SW 1271 (cell line): ENCODE measurements at regions not wholly inside any gene's neighbourhood (a gene's known extent, or its start where the extent isn't known, plus 50 kb on each side); places are given as distances from the start of the nearest gene placed in this dataset.
"Not testable (repeated sequence)": the region's sequence is repeated elsewhere in the genome, so short reads cannot be mapped to it uniquely, and the experiment has no call there.

Source experiments
- DNase-seq, 2 experiments: peaks; one replicate each; lab custom pipeline; 2025; lab: John Stamatoyannopoulos, UW

DNA sequence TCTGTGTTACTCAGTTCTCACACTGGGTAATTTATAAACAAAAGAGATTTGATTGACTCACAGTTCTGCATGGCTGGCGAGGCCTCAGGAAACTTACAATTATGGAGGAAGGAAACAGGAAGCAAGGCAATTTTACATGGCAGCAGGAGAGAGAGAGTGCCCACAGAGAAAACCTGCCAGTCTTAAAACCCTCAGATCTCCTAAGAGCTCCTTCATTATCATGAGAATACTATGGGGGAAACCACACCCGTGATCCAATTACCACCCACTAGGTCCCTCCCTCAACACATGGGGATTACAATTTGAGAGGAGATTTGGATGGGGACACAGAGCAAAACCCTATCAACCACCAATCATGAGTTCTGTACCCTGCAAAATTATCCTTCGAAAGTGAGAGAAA lies 1180.8 kb downstream of the JRKL start:
- DNase-seq: no peak

DNA sequence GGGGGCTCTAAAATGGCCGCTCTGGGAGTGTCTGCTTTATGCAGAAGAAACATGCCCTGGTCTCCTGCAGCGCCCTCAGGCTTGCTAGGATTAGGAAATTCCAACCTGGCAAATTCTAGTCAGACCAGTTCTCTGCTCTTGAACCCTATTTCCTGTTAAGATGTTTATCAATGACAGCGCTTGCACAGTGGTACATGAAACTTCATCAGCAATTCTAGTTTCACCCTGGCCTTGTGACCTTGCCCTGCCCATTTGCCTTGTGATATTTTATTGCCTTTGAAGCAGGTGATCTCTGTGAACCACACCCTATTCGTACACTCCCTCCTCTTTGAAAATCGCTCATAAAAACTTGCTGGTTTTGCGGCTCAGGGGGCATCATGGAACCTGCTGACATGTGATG lies 1184.0 kb downstream of the JRKL start:
- not testable (repeated sequence) for DNase-seq

DNA sequence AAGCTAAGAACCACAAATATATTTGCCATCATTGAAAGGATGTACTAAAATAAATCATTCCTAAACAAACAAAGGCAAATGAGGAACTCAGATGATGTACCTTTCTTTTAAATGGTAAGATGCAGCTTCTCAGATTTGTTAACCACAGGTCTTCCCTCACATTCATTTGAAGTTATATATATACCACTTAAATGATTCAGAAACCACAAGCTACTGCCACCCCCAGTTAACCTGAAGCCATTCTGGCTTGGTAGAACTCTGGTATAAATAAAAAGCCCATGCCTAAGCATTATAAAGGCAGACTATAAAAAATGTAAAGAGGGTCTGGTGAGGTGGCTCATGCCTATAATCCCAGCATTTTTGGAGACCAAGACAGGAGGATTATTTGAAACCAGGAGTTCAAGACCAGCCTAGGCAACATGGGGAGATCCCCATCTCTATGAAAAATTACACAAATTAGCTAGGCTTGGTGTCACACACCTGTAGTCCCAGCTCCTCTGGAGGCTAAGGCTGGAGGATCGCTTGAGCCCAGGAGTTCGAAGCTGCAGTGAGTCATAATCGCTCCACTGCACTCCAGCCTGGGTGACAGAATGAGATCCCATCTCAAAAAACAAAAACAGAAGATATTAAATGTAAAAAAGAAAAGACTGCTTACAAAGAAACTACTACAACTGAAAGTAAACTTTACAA lies 1185.3 kb downstream of the JRKL start:
- DNase-seq: no peak

DNA sequence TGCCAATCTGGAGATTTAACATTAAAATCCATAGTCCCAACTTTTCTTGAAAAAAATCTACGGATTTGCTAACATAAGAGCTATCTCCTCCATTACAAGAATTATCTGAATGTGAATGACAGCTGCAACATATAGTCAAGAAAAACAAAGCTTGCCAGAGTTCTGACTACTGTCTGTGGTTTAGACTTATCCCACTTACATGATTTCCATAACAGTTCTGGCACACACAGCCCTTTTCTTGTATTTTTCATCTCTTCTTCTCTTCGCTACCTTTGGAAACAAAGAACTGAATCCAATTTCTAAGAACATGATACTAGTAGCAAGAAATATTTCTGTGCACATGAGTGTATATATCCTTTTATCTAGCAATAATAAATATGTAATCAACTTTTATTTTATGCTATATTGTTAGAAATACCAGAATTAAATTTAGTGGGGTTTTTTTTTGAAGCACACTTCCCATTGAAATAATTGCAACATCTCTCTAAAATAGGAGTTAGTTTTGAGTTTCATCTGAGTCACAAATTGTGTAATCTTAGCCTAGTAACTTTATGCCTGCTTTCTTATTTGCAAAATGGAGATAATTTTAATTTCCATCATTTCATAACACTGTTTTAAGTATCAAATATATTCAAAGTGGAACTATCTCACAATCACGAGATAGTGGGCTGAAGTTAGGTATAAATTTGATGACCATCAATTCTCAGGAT lies 1217.6 kb downstream of the JRKL start:
- DNase-seq: no peak

DNA sequence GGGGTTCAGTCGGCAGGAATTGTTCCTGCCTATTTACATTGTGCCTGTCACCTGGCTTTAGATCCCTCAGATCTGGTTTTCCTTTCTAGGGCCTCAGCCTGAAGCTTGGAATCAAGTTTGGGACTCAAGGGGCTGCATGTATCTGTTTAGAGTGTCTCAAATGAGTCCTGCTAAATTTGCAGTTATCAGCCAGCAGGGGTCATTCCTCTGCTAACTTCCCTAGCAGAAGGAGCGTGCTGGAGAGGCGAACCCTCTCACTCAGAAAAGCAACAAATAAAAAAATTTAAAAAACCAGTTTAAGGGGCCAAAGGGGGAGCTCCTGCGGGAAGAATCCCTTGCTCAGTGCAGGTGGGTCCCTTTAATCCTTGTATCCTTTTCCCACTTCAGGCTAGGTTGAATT lies 1220.2 kb downstream of the JRKL start:
- DNase-seq: no peak

DNA sequence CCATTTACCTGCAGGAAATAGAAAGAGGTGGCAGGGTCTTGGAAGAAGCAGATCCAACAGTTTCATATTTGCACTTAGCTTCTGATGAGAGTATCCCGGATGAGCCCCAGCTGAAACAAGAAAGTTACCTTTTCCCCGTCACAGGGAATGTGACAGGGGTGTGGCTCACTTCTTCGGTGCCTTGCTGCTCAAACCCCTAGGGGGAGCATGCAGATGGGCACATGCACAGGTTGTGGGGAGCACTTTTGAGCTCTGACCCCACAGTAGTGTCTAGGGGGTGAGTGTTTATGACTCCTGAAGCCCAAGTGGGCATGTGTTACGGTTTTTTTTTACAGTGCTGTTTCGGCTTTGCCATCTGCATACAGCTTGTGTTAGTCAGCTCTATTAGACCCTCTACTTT lies 1221.0 kb downstream of the JRKL start:
- no peak for DNase-seq

DNA sequence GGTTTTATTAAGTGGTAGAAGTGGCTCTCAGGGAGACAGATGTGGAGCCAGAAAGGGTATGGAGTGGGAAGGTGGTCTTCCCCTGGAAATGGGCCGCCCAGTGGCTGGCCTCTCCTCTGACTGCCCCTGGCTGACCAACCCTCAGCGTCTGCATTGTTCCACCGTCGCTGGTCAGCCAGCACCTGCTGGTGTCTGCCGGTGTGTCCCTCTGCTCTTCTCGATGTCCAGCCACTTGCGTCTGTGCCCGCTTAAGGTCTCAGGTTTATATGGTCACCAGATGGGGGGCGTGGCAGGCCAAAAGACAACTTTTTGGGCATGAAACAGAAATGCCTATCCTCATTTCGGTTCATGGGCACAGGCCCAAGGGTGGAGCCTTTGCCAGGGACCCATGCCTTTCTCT lies 1221.5 kb downstream of the JRKL start:
- DNase-seq: no peak

DNA sequence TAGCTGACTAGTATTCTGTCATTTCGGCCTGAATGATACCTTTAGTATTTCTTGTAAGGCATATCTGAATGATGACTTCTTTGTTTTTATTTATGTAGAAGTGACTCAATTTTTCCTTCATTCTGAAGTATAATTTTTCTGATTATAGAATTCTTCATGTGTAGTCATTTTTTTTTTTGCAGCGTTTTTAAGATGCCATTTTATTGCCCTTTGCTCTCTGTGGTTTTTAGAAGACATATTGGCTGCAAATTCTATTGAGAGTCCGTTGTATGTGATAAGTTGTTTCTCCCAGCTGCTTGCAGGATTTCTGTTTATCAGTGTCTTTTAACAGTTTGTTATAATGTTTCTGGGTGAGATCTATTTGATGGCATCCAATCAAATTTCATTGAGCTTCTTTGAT lies 1224.8 kb downstream of the JRKL start:
- no peak for DNase-seq

DNA sequence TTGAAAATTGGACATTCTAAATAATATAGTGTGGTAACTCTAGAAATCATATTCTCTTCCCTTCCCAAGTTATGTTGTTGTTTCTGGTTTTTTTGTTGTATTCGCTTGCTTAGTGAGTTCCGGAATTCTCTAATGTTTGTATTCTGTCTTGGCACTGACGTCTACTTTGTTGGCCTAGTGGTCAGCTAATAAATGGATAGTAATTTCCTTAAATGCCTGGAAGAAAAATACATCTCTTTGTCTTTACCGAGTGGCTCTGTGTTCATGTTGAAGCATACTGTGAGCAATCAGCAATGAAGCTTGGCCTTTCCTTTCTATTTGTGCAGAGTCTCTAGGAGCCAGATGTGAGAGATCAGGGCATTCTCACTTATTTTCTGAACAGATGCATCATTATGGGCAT lies 1225.7 kb downstream of the JRKL start:
- no peak for DNase-seq

DNA sequence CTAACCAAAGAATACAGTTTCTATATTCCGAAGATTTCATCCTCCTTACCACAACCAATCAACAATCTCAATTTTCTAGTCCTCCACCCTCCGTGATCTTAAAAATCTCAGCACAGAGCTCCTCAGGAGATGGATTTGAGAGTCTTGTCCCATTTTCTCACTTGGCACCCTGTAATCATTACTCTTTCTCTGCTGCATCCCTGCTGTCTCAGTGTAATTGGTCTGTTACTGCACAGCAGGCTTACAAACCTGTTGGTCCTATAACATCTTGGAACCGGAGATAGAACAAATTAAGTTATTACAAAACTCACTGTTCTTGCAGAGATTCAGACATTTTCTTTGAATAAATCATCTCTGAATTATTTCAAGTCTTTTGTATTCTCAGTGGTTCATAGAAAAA lies 1227.2 kb downstream of the JRKL start:
- DNase-seq: no peak

DNA sequence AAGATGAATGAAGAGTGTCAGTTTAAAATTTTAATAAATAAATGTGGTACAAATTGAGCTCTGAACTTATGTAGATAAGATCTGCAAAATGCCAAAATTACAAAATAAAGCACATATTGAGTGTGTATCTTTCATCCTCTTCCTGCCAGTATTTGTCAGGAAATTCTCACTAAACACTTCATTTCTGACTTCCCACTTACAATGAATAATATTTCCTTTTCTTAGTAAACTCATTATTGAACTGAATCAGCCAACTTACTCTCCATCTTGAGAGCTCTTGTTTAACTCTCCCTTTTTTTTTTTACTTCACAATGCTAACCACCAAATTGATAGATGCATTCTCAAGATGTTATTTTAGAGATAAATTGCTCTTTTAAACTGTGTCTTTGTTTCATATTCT lies 1230.2 kb downstream of the JRKL start:
- no peak for DNase-seq

DNA sequence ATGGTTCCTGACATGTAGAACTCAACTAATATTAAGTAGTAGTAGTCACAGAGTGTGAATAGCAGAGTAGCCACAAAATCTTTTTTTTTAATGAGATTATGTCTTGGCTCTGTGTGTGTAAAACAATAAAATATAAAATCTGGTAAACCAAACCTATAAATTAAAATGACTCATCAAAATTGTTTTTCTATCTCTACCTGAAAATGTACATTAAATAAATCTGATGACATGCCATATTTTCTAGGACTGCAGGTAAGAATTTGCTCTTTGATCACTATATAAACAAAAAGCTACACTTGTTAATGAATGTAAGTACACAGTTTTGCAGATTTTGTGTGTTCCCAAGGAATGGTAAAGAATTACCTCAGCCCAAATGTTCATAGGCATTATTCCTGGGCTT lies 1231.5 kb downstream of the JRKL start:
- no peak for DNase-seq

DNA sequence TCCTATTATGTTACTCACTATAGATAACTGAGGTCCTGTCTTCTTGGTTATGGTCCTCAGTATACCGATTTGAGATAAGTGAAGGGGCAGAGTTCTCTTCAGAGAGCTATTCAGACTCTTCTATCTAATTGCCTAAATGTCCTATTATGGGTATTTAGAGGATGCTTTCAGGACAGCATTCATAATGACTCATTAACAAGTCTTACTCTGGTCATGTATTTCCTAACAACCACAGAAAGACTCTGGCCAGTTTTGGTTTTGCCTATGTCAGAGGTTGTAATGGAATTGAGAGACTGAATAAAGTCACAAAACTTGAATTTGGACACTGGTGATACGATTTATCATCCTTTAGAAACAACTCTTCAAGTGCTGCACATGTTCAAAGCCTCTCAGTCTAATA lies 1233.0 kb downstream of the JRKL start:
- no peak for DNase-seq

DNA sequence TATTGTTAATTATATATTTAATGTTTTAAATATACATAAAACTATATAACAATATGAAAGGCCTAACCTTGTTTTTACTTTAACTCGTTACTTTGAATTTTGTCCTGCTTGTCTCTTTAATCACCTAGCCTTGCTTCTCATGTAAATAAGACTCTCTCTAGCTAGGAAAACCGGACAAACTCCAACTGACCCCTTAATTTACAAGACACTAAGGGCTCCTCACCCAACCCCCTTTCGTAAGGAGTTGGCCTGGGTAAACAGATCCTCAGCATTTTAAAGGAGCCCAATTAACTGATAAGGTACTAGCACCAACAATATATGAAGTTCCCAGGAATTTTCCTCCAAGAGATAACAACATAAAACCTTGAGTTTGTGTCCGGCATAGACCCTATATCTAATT lies 1246.9 kb downstream of the JRKL start:
- DNase-seq: not testable (repeated sequence)

DNA sequence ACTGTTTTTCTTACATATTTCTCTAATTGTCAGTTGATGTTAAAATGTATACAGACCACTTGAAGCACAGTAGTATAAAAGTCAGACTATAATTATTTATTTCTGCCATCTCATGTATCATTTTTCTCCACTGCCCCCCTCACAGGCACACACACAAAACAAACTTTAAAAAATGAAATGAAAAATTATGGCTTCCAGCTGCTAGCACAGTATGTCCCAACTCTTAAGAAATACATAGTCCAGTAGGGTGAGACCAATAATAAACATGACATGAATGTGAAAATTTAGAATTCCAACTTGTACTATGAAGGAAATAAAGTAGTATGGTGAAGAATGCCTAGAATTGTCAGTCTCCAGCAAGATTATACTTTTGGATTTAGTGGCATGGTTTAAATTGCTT lies 1247.9 kb downstream of the JRKL start:
- no peak for DNase-seq

DNA sequence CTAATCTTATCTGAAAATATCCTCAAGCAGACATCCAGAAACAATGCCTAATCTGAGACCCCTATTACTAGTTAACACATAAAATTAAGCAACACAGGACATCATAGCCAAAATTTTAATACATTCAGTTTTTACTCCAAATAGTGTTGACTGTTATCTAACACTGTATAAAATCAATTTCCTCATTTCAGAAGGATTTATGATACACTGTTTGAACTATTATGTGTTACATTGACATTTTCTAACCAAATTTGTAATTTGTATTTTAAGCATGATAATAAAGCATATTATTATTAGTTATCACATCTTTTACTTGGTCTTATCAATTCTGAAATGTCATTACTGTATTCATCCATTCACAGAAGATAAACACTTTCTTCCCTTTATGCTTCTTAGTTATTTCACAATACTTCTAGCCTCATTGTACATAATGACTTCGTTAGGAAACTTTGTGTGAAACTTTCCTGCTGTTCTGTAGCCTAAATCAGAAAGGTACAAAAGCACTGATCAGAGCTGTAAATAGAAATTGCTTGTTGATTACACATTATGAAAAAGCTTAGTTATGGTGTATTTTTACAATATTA lies 1248.9 kb downstream of the JRKL start:
- no peak for DNase-seq

DNA sequence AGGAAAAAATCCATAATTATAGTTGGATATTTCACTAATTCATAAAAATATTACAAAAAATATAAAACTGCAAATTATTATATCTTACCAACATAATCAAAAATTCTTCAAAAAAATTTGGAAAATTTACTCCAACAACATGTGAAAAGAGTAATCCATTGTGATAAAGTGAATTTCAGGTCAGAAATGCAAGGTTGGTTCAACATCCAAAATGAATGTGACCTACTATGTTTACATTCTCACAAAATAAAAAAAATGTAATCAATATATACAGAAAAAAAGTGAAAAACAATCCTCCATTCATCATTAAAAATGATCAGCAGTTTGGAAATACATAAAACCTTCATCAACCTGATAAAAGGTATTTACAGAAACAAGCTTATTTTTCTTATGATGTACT lies 1252.2 kb downstream of the JRKL start:
- DNase-seq: no peak

DNA sequence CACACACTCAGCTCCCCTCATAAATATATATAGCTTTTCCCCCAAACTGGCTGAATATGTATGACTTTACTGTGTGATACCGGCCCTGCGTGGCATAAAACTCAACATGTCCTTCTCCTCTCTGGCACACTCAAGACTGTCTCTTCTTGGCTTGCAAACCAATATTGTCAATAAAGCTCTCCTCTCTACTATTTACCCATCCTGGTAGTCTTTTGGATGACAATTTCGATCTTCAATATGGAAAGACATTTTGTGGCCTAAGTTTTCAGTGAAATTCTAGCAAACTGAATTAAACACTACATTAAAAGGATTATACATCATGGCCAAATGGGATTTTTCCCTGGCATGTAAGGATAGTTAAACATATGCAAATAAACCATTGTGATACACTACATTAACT lies 1255.9 kb downstream of the JRKL start:
- DNase-seq: no peak

DNA sequence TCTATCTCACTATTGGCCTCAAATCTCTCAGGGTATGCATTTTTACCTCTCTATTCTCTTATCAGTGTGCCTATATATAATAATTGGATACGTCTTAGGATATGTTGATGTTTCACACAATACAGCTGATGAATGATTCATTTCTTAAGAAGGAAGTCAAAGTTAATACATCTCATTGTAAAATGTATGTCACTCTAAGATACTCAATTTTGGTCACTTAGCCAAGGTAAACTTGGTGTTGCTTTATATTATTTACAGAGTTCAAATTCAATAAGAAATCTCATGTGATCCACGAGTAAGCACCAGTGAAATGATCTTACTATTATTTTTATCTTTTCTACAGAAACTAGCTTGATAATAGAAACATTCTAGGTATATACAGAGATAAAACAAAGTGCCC lies 1266.5 kb downstream of the JRKL start:
- no peak for DNase-seq

DNA sequence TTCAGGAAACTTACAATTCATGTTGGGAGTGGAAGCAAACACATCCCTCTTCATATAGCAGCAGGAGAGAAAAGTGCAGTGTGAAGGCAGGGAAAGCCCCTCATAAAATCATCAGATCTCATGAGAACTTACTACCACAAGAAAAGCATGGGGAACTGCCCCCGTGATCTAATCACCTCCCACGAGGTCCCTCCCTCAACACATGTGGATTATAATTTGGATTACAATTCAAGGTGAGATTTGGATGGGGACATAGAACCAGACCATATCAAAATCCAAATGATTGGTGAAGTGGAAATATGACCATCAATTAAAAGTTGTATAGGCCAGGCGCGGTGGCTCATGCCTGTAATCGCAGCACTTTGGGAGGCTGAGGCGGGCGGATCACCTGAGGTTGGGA lies 1268.0 kb downstream of the JRKL start:
- no peak for DNase-seq

DNA sequence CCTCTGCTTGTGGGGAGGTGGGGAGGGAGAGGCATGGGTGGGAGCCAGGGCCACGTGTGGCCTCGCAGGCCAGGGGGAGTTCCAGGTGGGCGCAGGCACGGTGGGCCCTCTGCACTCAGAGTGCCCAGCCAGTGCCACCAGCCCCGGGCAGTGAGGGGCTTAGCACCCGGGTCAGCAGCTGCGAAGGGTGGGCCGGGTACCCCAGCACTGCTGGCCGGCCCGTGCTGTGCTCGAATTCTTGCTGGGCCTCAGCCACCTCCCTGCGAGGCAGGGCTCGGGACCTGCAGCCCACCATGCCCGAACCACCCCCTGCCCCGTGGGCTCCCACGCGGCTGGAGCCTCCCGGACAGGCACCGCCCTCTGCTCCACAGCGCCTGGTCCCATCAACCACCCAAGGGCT lies 1277.2 kb downstream of the JRKL start:
- no peak for DNase-seq

DNA sequence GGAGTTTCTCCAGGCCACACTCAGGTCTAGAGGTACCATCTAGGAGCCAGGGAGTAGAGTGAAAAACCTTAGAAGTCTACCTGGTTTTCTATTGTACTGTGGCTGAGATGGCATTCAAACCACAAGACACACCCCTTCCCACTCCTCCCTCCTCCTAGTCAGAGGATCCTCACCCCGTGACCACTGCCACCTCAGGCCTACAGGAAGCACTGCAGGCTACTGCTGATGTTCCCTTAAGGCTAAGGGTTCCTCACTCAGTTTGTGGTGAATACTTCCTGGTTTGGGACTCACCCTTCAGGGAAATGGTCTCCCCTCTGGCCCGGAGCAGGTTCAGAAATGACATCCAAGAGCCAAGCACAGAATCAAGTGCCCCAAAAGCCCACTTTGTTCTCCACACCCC lies 1293.9 kb downstream of the JRKL start:
- DNase-seq: peak in 1 of 2 experiments; percentile 35
